Aorta (tissue), 5 donors: ENCODE measurements at regions not wholly inside any gene's neighbourhood (a gene's known extent, or its start where the extent isn't known, plus 50 kb on each side); places are given as distances from the start of the nearest gene placed in this dataset.

Source experiments
- ATAC-seq: fragments of 200-7000 bp; cut with Tn5 transposase; one replicate; pipeline ENCODE4 v1.9.1; 2022; ENCODE audit warnings: moderate library complexity; ENCODE audit not compliant: low FRiP score
- DNase-seq, 2 donors: peaks; one replicate each; pipeline ENCODE4 v3.0.0-alpha.2; 2020
- H3K27ac ChIP-seq, 2 donors: one replicate each; pipeline ENCODE4 v1.5.1; 2013; ENCODE audit warnings: low read length in 2 of 2, mild to moderate bottlenecking in 2 of 2, moderate library complexity in 2 of 2, control low read depth in 1 of 2, inconsistent platforms in 1 of 2, low read depth in 1 of 2
- H3K27me3 ChIP-seq, 2 donors: one replicate each; pipeline ENCODE4 v1.6.1; 2013; ENCODE audit warnings: control low read depth in 1 of 2, low read length in 1 of 2, mild to moderate bottlenecking in 1 of 2, moderate library complexity in 1 of 2; ENCODE audit not compliant: insufficient read depth in 2 of 2, control insufficient read depth in 1 of 2
- H3K36me3 ChIP-seq, 2 donors: one replicate each; pipeline ENCODE4 v1.6.1; 2013; ENCODE audit warnings: control low read depth in 1 of 2, low read length in 1 of 2, mild to moderate bottlenecking in 1 of 2; ENCODE audit not compliant: insufficient read depth in 2 of 2, control insufficient read depth in 1 of 2
- H3K4me1 ChIP-seq, 2 donors: one replicate each; pipeline ENCODE4 v1.6.1; 2013; ENCODE audit warnings: low read length in 2 of 2, control low read depth in 1 of 2, mild to moderate bottlenecking in 1 of 2, moderate library complexity in 1 of 2; ENCODE audit not compliant: insufficient read depth in 2 of 2, control insufficient read depth in 1 of 2
- H3K4me3 ChIP-seq, 2 donors: one replicate each; pipeline ENCODE4 v1.5.1; 2013; ENCODE audit warnings: low read length in 2 of 2, control low read depth in 1 of 2, mild to moderate bottlenecking in 1 of 2
- H3K9me3 ChIP-seq: one replicate; pipeline ENCODE4 v1.6.1; 2013; ENCODE audit warnings: mild to moderate bottlenecking, low read length; ENCODE audit not compliant: control insufficient read depth
- WGBS, 2 donors: extraction: QIAGEN DNeasy Blood & Tissue Kit; methylation state at CpG; one replicate each; pipeline ENCODE4 v1.1.7; 2013; 5-methylcytosine and 5-hydroxymethylcytosine counted together
- intact Hi-C, 2 donors: fragments of 100-400 bp; cut with DNase I; formaldehyde crosslinking; loops; one replicate each; pipeline versions ENCODE4 v1.14.2 to v1.15.0; 2022
- donor health status: healthy with polysubstance abuse.
- donor health status: Bipolar disorder and iron deficiency.
- donor health status: DM: no; HTN: no; CAD: no.
- donor health status: DM: no; HTN: no; CAD: no.
- donor health status: DM: yes; HTN: yes; CAD: no.

DNA sequence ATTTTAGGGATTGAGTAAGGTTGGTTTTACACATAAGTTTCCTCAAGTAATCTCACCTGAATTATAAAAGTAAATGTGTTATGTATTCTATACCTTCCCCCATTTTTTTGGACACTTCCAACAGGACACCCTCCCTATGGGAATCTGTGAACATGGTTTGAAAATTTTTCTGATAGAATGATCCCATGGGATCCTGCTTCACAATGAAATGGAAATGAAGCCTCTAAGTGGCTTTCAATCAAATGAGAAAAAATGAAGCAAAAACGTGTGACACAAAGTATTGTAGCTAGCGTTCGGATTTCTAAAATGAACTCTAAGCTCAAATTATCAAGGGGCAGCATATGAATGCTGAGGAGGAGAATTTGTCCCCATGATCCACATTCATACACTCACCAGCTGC is 1006.8 kb downstream of the ADGRL2 start:
- Histone ChIP-seq H3K4me3 (no peak overlapping the region), H3K27me3 (no peaks in the 10 kb centered on the region), H3K27ac (no peak overlapping the region), H3K9me3 (no peaks in the 10 kb centered on the region), H3K36me3 (no peaks in the 10 kb centered on the region), H3K4me1 (no peaks in the 10 kb centered on the region)
- ATAC-seq (no peak), DNase-seq (no peak)
- intact Hi-C loops, result no loop called here
- WGBS, 2 donors, result 75 to 87% methylated on average over 3 of the region's 3 CpGs

GRCh38 chr1:82806133-82806532 is 1005.4 kb downstream of the ADGRL2 start:
- Histone ChIP-seq H3K27ac (no peak overlapping the region), H3K9me3 (no peaks in the 10 kb centered on the region), H3K36me3 (no peaks in the 10 kb centered on the region), H3K4me3 (no peak overlapping the region), H3K4me1 (no peaks in the 10 kb centered on the region), H3K27me3 (no peaks in the 10 kb centered on the region)
- DNase-seq (no peak), ATAC-seq (no peak)
- intact Hi-C loops, result no loop called here
- WGBS, 2 donors, result 85 to 86% methylated on average over 3 of the region's 3 CpGs

DNA sequence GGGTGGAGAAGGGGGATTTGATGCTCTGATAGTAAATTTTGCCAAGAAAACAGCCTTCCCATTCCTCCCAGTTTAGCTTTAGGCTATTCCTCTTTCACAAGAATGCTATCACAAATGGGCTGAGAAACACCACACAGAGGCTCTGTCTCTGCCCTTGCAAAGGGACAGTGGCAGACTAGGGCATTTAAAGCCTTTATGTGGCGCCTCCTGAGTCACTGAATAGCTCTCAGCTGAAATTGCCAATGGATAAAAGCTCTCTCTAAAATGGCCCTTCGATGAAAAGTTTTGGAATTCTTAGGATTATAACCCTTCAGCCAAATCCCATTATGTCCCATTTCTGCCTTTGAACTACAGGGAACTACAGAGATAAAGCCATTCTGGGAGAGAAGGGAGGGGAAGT is 1000.4 kb downstream of the ADGRL2 start:
- H3K9me3 ChIP-seq, result no peaks in the 10 kb centered on the region
- H3K27ac ChIP-seq, result no peak overlapping the region
- no peaks in the 10 kb centered on the region for H3K4me1 ChIP-seq
- whole genome bisulfite sequencing, 2 donors, result 88 to 92% methylated on average over 2 of the region's 2 CpGs
- no peak overlapping the region for H3K4me3 ChIP-seq
- intact Hi-C loops, result no loop called here
- ATAC-seq (no peak), DNase-seq (no peak)
- no peaks in the 10 kb centered on the region for H3K27me3 ChIP-seq
- no peaks in the 10 kb centered on the region for H3K36me3 ChIP-seq

DNA sequence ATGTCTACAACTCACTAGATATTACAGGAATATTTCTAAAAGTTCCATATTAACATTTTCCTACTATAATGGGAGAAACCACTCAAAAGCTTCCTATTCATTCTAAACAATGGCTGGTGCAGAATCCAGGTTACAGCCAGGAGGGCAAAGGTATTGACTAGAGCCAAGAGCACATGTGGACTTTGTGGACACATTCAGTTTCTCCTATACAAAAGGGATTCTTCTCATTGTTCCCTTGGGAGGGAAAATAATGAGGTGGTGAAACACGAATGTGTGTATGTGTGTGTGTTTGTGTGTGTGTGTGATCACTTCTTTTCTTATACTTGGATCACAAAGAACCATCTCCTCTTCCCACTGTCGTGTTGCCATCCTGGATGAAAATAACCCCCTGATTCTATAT is 1000.0 kb downstream of the ADGRL2 start:
- ATAC-seq (no peak), DNase-seq (no peak)
- no peaks in the 10 kb centered on the region for H3K27me3 ChIP-seq
- WGBS, 2 donors, result 91 to 96% methylated on average over 2 of the region's 2 CpGs
- H3K27ac ChIP-seq, result no peak overlapping the region
- no peak overlapping the region for H3K4me3 ChIP-seq
- intact Hi-C loops, result no loop called here
- H3K4me1 ChIP-seq, result no peaks in the 10 kb centered on the region
- no peaks in the 10 kb centered on the region for H3K9me3 ChIP-seq
- H3K36me3 ChIP-seq, result no peaks in the 10 kb centered on the region

- H3K36me3 ChIP-seq, result no peaks in the 10 kb centered on the region
- H3K4me1 ChIP-seq, result no peaks in the 10 kb centered on the region
- 91 to 97% methylated on average over 1 of the region's 1 CpG for WGBS, 2 donors
- no peaks in the 10 kb centered on the region for H3K9me3 ChIP-seq
- DNase-seq (no peak), ATAC-seq (no peak)
- intact Hi-C loops, result no loop called here
- no peak overlapping the region for H3K27ac ChIP-seq
- no peak overlapping the region for H3K4me3 ChIP-seq
- H3K27me3 ChIP-seq, result no peaks in the 10 kb centered on the region
These were observed 998.5 kb downstream of the ADGRL2 start for GRCh38 chr1:82799261-82799660.

GRCh38 chr1:82795508-82796149 is 994.9 kb downstream of the ADGRL2 start:
- H3K36me3 ChIP-seq, result no peaks in the 10 kb centered on the region
- no peaks in the 10 kb centered on the region for H3K27me3 ChIP-seq
- intact Hi-C loops, result no loop called here
- peaks cover 2% of the 10 kb centered on the region for H3K9me3 ChIP-seq
- DNase-seq, result no peak
- no peaks in the 10 kb centered on the region for H3K4me1 ChIP-seq
- H3K4me3 ChIP-seq, result no peak overlapping the region
- 88 to 89% methylated on average over 3 of the region's 3 CpGs for WGBS, 2 donors
- ATAC-seq, result no peak
- H3K27ac ChIP-seq, result no peak overlapping the region

DNA sequence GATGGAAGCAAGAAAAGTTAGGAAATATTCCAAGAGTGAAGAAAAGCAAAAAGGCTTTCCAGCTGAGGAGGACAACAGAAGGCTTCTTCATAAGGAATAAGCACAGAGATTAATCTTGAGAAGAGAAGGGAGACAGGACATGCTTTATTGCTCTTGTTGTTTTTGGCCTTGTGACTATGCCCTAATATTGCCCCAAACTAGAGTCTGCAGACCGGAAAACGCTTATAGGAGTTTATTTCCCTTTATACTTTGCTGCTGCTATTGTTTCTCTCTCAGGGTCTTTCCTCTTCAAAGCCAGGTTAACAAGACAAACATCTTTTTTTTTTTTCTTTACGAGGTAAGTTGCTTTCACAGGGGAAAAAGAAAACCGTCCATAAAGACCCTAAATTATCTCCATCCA is 991.4 kb downstream of the ADGRL2 start:
- Histone ChIP-seq H3K4me3 (no peak overlapping the region), H3K4me1 (no peaks in the 10 kb centered on the region), H3K9me3 (peaks cover 2% of the 10 kb centered on the region), H3K27ac (no peak overlapping the region), H3K27me3 (no peaks in the 10 kb centered on the region), H3K36me3 (no peaks in the 10 kb centered on the region)
- intact Hi-C loops, result no loop called here
- 81 to 82% methylated on average over 4 of the region's 4 CpGs for WGBS, 2 donors
- DNase-seq (no peak), ATAC-seq (no peak)

DNA sequence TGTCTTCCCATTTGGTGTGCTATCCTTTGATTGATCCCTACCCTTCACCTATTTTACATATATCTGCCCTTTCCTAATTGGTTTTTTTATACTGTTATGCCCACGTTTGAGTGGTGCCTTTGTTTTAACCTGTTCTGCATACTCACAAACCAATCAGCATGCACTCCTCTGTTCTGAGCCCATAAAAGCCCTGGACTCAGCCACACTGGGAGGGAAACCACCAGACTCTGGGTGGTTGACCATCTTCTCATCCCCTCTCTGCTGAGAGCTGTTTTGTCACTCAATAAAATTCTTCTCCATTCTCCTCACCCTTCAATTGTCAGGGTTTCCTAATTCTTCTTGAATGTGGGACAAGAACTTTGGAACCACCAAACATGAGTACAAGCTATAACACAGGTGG is 989.8 kb downstream of the ADGRL2 start:
- DNase-seq (no peak), ATAC-seq (no peak)
- Histone ChIP-seq H3K4me3 (no peak overlapping the region), H3K27me3 (no peaks in the 10 kb centered on the region), H3K27ac (no peak overlapping the region), H3K9me3 (peaks cover 2% of the 10 kb centered on the region), H3K36me3 (no peaks in the 10 kb centered on the region), H3K4me1 (no peaks in the 10 kb centered on the region)
- 78 to 87% methylated on average over 1 of the region's 1 CpG for WGBS, 2 donors
- intact Hi-C loops, result no loop called here

DNA sequence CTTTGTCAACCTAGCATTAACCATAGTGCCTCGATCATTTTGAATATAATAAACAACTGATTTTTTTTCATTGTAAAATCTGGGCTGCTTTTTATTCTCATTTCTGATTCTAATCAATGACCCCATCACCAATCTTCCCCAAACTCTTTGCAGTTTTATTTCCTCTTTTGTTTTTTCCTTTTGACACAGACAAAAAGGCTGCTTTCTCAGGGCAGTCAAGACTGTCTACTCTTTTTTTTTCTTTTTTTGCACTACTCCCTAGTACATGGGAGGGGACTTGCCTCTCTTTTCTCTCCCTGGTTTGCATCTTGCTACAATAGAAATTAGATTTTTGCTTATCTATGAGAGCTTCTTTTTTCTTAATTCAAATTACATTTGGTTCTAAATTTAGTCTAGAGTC is 987.9 kb downstream of the ADGRL2 start:
- Histone ChIP-seq H3K36me3 (no peaks in the 10 kb centered on the region), H3K27ac (no peak overlapping the region), H3K27me3 (no peaks in the 10 kb centered on the region), H3K4me1 (no peaks in the 10 kb centered on the region), H3K9me3 (peaks cover 2% of the 10 kb centered on the region), H3K4me3 (no peak overlapping the region)
- no peak for DNase-seq
- intact Hi-C loops, result no loop called here
- WGBS, 2 donors, result 89 to 94% methylated on average over 1 of the region's 1 CpG
- no peak for ATAC-seq
